NCI-H460 (cell line): ENCODE measurements at regions not wholly inside any gene's neighbourhood (a gene's known extent, or its start where the extent isn't known, plus 50 kb on each side); places are given as distances from the start of the nearest gene placed in this dataset.
"Not testable (repeated sequence)": the region's sequence is repeated elsewhere in the genome, so short reads cannot be mapped to it uniquely, and the experiment has no call there.

Source experiments
- DNase-seq: peaks from one replicate; pipeline ENCODE4 v3.0.0-alpha.2; 2016; ENCODE audit warnings: low read depth; ENCODE audit errors: extremely low read depth

- DNase-seq: not testable (repeated sequence)
Observed at GRCh38 chr6:140147825-140148814, 773.7 kb upstream of the CITED2 start.

DNA sequence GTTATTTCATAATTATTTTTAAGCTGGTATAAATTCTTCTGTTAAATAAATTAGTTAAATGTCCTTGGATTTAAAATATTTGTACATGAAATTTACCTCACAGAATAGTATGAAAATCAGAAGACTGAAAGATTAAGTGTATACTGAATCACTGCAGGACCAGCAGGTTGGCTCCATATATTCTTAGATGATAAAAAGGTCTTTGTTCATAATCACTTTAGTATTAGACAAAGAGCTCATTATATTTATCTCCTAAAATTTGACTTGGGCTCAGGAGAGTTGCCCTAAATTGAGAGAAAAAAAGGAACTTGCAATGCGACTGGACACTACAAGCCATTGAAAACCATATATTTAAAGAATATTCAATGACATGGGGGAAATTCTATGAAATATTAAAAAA, 766.4 kb upstream of the CITED2 start:
- DNase-seq: no peak

DNA sequence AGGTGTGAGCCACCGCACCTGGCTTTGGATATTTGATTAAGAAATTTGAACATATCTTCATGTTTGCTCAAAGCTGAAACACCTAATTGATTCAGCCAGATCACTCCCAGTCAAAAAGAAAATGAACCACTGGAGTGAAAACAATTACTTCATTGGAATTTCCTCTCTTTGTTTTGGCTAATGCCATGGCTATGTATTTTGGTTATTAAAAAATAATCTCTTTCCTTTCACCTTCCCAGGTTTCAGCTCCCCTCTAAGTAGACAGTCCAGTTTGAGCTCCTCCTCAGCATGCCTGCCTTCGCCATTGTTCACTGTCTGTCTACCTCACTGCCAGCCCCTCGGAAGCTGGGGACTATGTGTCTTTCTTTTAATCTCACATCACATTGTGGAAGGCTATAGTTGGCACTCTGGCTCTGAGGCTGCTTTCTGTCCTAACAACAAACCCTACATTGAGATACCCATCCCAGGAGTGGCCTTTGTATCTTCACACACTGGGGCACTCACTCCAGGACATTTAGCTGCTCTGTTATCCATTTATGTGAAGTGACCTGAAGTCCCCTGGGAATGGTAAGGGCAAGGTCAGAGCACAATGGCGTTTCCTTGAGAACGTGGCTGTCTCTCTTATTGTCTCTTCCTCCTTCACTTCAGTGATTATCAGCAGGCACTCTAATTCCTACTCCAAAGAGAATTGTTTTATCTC, 764.0 kb upstream of the CITED2 start:
- no peak for DNase-seq

- no peak for DNase-seq
Observed at GRCh38 chr6:140134224-140134623, 759.8 kb upstream of the CITED2 start.

GRCh38 chr6:140130074-140130473, 755.6 kb upstream of the CITED2 start:
- no peak for DNase-seq

DNA sequence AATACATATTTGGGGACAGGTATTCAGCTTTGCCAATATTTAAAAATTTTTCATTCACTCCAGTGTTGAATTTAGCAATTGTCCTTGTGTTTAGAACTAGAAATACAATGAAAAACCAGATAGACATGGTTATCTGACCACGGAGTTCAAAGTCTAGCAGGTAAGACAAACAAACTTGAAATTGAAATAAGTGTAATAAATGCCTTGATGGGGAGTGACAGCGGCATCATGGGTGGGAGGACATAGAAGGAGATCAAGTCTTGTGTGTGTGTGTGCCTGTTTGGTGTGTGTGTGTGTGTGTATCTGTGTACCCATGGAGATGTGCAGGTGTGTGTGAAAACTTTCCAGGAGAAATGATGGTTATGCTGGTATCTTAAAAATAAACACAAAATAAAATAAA, 750.0 kb upstream of the CITED2 start:
- no peak for DNase-seq

GRCh38 chr6:140108167-140108566, 733.7 kb upstream of the CITED2 start:
- DNase-seq: no peak

GRCh38 chr6:140107216-140107615, 732.8 kb upstream of the CITED2 start:
- no peak for DNase-seq

DNA sequence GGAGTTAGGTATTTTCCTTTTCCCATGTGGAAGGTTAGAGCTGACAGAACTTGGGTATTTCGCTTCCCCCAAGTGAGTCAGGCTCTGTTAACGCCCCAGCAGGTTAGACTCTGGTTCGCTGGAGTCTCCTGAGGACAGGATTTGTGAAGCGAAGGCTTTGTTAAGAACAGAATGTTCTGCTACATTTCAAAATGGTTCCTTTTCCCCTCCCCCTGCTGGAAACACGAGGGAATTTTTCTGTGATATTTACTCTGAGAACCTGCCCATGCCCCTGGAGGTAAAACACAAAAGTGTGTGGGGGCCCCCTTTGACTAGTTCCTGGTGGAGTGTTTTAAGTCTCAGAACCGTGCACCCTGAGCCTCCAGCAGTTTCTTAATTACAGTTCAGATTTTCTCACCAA, 731.4 kb upstream of the CITED2 start:
- peak; percentile 4 for DNase-seq

GRCh38 chr6:140105241-140105640, 730.8 kb upstream of the CITED2 start:
- no peak for DNase-seq

DNA sequence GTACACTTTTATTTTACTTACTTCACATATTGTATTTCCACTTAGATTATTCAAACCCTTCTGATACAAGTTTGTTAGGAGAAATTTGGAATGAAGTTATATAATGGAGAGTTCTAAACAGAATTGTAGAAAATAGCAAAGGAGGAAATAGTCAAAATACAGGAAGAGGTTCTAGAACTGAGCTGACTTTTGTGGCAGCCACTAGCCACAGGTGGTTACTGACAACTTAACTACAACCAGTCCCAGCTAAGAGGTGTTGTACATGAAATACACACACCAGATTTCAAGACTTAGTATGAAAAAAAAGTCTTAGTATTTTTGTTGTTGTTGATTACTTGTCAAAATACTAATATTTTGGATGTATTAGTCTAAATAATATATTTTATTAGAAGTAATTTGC, 727.4 kb upstream of the CITED2 start:
- DNase-seq: no peak

DNA sequence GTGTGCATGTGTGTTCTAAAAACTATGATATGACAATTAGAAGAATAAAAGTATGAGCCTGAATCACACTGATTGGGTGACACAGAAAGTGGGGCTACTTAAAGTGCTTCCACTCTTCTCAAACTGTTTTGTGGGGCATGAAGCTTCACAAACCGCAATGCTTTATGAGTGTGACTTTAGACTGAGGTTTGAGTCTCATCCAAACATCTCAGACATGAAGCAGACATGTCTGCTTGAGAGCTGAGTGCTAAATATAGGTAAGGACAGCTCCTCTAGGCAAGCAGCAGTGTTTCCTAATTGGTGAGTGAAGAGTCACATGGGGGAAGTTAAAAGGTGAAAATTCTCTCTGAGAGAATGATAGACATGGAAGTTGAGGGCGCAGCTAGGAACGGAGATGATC, 726.9 kb upstream of the CITED2 start:
- no peak for DNase-seq

GRCh38 chr6:140095532-140095931, 721.1 kb upstream of the CITED2 start:
- DNase-seq: no peak

- no peak for DNase-seq
Observed at GRCh38 chr6:140091895-140092294, 717.4 kb upstream of the CITED2 start.

- DNase-seq: no peak
Observed at GRCh38 chr6:140090871-140091270, 716.4 kb upstream of the CITED2 start.

DNA sequence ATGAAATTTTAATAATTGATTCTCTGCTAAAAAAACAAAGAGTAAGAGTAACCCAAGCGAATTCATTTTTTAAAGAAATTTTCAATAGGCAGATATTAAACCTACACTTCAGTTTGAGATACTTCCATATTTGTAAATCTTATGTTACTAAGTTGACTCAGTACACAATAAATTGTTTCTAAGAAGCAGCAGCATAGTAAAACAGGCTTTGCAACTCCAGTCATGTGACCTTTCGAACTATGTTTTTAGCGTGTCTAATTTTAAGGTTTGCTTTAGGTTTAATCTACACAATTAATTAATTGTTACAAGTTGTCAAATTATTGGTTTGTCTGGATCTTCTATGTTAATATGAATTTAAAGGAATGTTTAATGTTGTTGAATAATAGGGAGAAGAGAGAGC, 708.9 kb upstream of the CITED2 start:
- no peak for DNase-seq

DNA sequence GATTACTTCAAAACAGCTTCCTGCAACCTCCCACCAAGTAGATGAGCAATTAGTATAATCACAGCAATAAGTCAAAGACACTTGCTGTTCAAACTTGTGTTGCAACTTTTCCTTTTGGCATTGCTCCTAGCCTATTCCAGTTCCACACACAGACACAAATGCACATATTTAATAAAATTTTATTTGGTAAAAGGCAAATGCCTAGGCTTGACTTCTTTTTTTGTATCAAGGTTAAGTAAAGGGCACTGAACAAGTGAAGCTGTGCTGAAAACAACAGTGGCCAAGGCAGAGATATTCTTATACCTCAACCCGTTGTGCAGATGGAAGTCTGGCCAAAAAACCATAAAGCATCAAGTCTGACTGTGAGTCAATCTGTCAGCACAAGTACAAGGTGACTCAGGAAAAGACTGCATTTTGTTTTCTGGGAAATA, 708.4 kb upstream of the CITED2 start:
- DNase-seq: no peak

DNA sequence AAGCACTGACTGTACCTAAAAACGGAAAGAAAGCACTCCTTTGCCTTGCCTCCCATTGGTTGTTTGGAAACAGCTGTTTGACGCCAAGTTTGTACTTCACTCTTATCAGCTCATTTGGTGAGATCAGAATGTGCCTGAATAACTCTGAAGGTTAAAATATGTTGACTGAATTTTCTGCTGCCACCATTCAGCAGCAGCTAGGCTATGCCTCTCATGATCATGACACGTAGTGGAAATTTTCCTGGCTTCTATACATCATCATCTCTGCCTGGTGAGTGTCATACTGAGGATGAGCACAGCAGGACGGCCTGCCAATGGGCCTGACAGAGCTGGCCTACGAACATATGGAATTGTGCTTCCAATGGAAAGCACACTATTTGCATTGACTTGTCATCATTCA, 704.9 kb upstream of the CITED2 start:
- DNase-seq: no peak

DNA sequence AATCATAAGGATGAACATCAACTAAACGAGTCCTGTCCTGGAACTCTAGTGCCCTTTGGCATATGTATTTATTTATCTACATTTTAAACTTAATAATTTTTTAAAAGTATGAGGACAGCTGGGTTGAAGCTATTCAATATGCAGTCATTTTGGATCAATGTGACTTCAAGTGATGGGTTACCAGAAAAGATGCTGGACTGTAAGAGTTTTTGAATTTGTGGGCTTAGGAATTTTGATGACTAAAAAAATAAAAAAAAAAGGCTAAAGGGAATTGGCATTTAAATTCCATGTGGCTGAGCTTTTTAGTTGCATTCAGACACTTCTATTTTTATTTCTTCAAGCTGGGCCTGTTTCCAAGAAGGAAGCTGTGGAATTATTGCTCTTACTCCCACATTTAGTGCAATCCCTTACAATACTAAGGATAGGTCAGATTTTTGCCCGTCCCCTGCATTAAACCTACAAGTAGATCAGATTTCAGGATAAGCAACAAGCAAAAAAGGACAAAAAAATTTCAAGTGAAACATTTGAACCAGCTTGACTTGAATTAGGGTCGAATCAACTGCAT, 704.2 kb upstream of the CITED2 start:
- no peak for DNase-seq

GRCh38 chr6:140077827-140078560, 703.5 kb upstream of the CITED2 start:
- DNase-seq: no peak

DNA sequence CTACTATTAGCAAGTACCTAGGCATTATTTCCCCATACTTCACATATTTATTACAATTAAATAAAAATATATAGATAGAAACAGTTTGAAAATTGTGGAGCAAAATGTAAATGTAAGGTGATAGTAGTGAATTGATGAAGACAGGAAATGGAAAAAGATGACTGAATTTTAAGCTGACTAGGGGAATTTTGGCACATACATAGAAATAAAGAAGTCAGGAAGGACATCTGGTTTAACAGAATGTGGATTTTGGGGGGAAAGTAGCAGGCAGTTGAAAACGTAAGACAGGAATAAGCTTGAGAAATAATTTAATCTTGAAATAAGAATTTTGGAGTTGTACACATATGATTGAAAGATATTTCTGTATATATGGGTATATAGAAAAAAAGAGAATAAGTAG, 701.7 kb upstream of the CITED2 start:
- DNase-seq: no peak
